OCI-LY3 (cell line): ENCODE measurements at regions not wholly inside any gene's neighbourhood (a gene's known extent, or its start where the extent isn't known, plus 50 kb on each side); places are given as distances from the start of the nearest gene placed in this dataset.

Experiments
- CTCF ChIP-seq: fragments of 200-600, 300-600 bp; sonication (generic); IDR thresholded peaks from 2 replicates; pipeline ENCODE4 v1.5.1; 2014; ENCODE audit warnings: antibody characterized with exemption, low read length, low read depth
- EZH2phosphoT487 ChIP-seq: fragments of 200-600 bp; shearing (Covaris generic); IDR thresholded peaks from 2 replicates; pipeline ENCODE4 v1.6.1; 2018; ENCODE audit warnings: antibody characterized with exemption, mixed run types, low read depth

- TF ChIP-seq CTCF (no peak), EZH2phosphoT487 (no peak)
Measured at GRCh38 chr6:84390851-84391250, 163.4 kb upstream of the CEP162 start.
